Activated CD8-positive, alpha-beta memory T cell treated with anti-CD3 and anti-CD28 coated beads, Interleukin-2, amount 50 U/mL, for 48 hours (primary cell): ENCODE measurements at regions not wholly inside any gene's neighbourhood (a gene's known extent, or its start where the extent isn't known, plus 50 kb on each side); places are given as distances from the start of the nearest gene placed in this dataset.
"Not testable (repeated sequence)": the region's sequence is repeated elsewhere in the genome, so short reads cannot be mapped to it uniquely, and the experiment has no call there.

Experiments
- DNase-seq: peaks from one replicate; pipeline ENCODE4 v3.0.0-alpha.2; 2020

- DNase-seq: no peak
Measured at GRCh38 chr15:47035475-47036406, 681.6 kb upstream of the SEMA6D start.

GRCh38 chr15:47037003-47037402 lies 680.3 kb upstream of the SEMA6D start:
- DNase-seq: no peak

GRCh38 chr15:47039225-47039624 lies 678.1 kb upstream of the SEMA6D start:
- no peak for DNase-seq

GRCh38 chr15:47041301-47041700 lies 676.0 kb upstream of the SEMA6D start:
- DNase-seq: no peak

- DNase-seq: not testable (repeated sequence)
Measured at GRCh38 chr15:47047981-47048380, 669.3 kb upstream of the SEMA6D start.

GRCh38 chr15:47066392-47066791 lies 650.9 kb upstream of the SEMA6D start:
- DNase-seq: no peak

GRCh38 chr15:47077846-47078245 lies 639.5 kb upstream of the SEMA6D start:
- DNase-seq: not testable (repeated sequence)

- DNase-seq: no peak
Measured at GRCh38 chr15:47095833-47096232, 621.5 kb upstream of the SEMA6D start.

GRCh38 chr15:47098526-47098925 lies 618.8 kb upstream of the SEMA6D start:
- not testable (repeated sequence) for DNase-seq

- not testable (repeated sequence) for DNase-seq
Measured at GRCh38 chr15:47099801-47100200, 617.5 kb upstream of the SEMA6D start.

GRCh38 chr15:47108800-47109199 lies 608.5 kb upstream of the SEMA6D start:
- DNase-seq: not testable (repeated sequence)

- no peak for DNase-seq
Measured at GRCh38 chr15:47116698-47117097, 600.6 kb upstream of the SEMA6D start.

GRCh38 chr15:47119349-47119748 lies 598.0 kb upstream of the SEMA6D start:
- DNase-seq: no peak

GRCh38 chr15:47124430-47125102 lies 592.7 kb upstream of the SEMA6D start:
- DNase-seq: no peak

GRCh38 chr15:47129033-47129432 lies 588.3 kb upstream of the SEMA6D start:
- no peak for DNase-seq

- not testable (repeated sequence) for DNase-seq
Measured at GRCh38 chr15:47131450-47131849, 585.9 kb upstream of the SEMA6D start.

- DNase-seq: no peak
Measured at GRCh38 chr15:47135267-47135666, 582.0 kb upstream of the SEMA6D start.

- DNase-seq: no peak
Measured at GRCh38 chr15:47136236-47136635, 581.1 kb upstream of the SEMA6D start.

GRCh38 chr15:47139965-47140364 lies 577.3 kb upstream of the SEMA6D start:
- DNase-seq: no peak

GRCh38 chr15:47157827-47158226 lies 559.5 kb upstream of the SEMA6D start:
- no peak for DNase-seq

GRCh38 chr15:47158573-47158972 lies 558.7 kb upstream of the SEMA6D start:
- no peak for DNase-seq

- no peak for DNase-seq
Measured at GRCh38 chr15:47177177-47177576, 540.1 kb upstream of the SEMA6D start.

GRCh38 chr15:47179988-47180387 lies 537.3 kb upstream of the SEMA6D start:
- no peak for DNase-seq

- no peak for DNase-seq
Measured at GRCh38 chr15:47182818-47183217, 534.5 kb upstream of the SEMA6D start.
